ENCODE measurements at regions not wholly inside any gene's neighbourhood (a gene's known extent, or its start where the extent isn't known, plus 50 kb on each side); places are given as distances from the start of the nearest gene placed in this dataset.
"Not testable (repeated sequence)": the region's sequence is repeated elsewhere in the genome, so short reads cannot be mapped to it uniquely, and the experiment has no call there.

GRCh38 chr7:63856466-63856865, 142.2 kb upstream of the ZNF722 start:
- DNase-seq (ENCODE audit: low read depth in 2 of 3, low spot score in 1 of 3): not testable (repeated sequence)

- DNase-seq (ENCODE audit: low read depth in 2 of 3, low spot score in 1 of 3): no peak
Measured at GRCh38 chr7:63867127-63867526, 131.5 kb upstream of the ZNF722 start.

GRCh38 chr7:63874242-63874641, 124.4 kb upstream of the ZNF722 start:
- DNase-seq (ENCODE audit: low read depth in 2 of 3, low spot score in 1 of 3): not testable (repeated sequence)

GRCh38 chr7:63876707-63877322, 121.8 kb upstream of the ZNF722 start:
- no peak for DNase-seq (ENCODE audit: low read depth in 2 of 3, low spot score in 1 of 3)

- no peak for DNase-seq (ENCODE audit: low read depth in 2 of 3, low spot score in 1 of 3)
Measured at GRCh38 chr7:63887031-63887430, 111.6 kb upstream of the ZNF722 start.

- peak; percentile 60 to 80 (median 69) for DNase-seq (ENCODE audit: low read depth in 2 of 3, low spot score in 1 of 3)
Measured at GRCh38 chr7:63899691-63900393, 98.8 kb upstream of the ZNF722 start.

- peak; percentile 77 to 85 (median 79) for DNase-seq (ENCODE audit: low read depth in 2 of 3, low spot score in 1 of 3)
Measured at GRCh38 chr7:63900394-63901203, 98.0 kb upstream of the ZNF722 start.

GRCh38 chr7:63901204-63901506, 97.5 kb upstream of the ZNF722 start:
- DNase-seq (ENCODE audit: low read depth in 2 of 3, low spot score in 1 of 3): not testable (repeated sequence)

GRCh38 chr7:63918986-63919385, 79.7 kb upstream of the ZNF722 start:
- DNase-seq (ENCODE audit: low read depth in 2 of 3, low spot score in 1 of 3): no peak

GRCh38 chr7:63925262-63925625, 73.4 kb upstream of the ZNF722 start:
- no peak for DNase-seq (ENCODE audit: low read depth in 2 of 3, low spot score in 1 of 3)

GRCh38 chr7:63925626-63926460, 72.8 kb upstream of the ZNF722 start:
- DNase-seq (ENCODE audit: low read depth in 2 of 3, low spot score in 1 of 3): peak; percentile 77 to 86 (median 79)

- DNase-seq (ENCODE audit: low read depth in 2 of 3, low spot score in 1 of 3): no peak
Measured at GRCh38 chr7:63927261-63927660, 71.4 kb upstream of the ZNF722 start.

- no peak for DNase-seq (ENCODE audit: low read depth in 2 of 3, low spot score in 1 of 3)
Measured at GRCh38 chr7:63931057-63931600, 67.5 kb upstream of the ZNF722 start.

- no peak for DNase-seq (ENCODE audit: low read depth in 2 of 3, low spot score in 1 of 3)
Measured at GRCh38 chr7:63931985-63932577, 66.6 kb upstream of the ZNF722 start.

All from stimulated activated CD4-positive, alpha-beta T cell treated with anti-CD3 and anti-CD28 coated beads, Interleukin-12 subunit alpha, Interleukin-12 subunit beta, amount 100 ng/mL, for 48 hours (primary cell).